GM10266 (cell line): ENCODE measurements at regions not wholly inside any gene's neighbourhood (a gene's known extent, or its start where the extent isn't known, plus 50 kb on each side); places are given as distances from the start of the nearest gene placed in this dataset.

ENCODE experiments used
- DNase-seq: peaks from one replicate; pipeline ENCODE4 v3.0.0; 2012; ENCODE audit errors: extremely low spot score
- TF ChIP-seq, protein P1 (sequence below): IDR thresholded peaks from 2 replicates; pipeline ENCODE4 v1.5.1; 2012; ENCODE audit warnings: mild to moderate bottlenecking, low read depth; ENCODE audit not compliant: control insufficient read depth, insufficient read depth; ENCODE audit errors: missing control alignments

- TF ChIP-seq, protein P1, sequence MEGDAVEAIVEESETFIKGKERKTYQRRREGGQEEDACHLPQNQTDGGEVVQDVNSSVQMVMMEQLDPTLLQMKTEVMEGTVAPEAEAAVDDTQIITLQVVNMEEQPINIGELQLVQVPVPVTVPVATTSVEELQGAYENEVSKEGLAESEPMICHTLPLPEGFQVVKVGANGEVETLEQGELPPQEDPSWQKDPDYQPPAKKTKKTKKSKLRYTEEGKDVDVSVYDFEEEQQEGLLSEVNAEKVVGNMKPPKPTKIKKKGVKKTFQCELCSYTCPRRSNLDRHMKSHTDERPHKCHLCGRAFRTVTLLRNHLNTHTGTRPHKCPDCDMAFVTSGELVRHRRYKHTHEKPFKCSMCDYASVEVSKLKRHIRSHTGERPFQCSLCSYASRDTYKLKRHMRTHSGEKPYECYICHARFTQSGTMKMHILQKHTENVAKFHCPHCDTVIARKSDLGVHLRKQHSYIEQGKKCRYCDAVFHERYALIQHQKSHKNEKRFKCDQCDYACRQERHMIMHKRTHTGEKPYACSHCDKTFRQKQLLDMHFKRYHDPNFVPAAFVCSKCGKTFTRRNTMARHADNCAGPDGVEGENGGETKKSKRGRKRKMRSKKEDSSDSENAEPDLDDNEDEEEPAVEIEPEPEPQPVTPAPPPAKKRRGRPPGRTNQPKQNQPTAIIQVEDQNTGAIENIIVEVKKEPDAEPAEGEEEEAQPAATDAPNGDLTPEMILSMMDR, result no peak
- DNase-seq, result no peak
Observed at GRCh38 chr2:156215656-156216055, 116.9 kb downstream of the NR4A2 start.

- TF ChIP-seq, protein P1, result no peak
- DNase-seq, result no peak
Observed at GRCh38 chr2:156211318-156211717, 121.2 kb downstream of the NR4A2 start.

DNA sequence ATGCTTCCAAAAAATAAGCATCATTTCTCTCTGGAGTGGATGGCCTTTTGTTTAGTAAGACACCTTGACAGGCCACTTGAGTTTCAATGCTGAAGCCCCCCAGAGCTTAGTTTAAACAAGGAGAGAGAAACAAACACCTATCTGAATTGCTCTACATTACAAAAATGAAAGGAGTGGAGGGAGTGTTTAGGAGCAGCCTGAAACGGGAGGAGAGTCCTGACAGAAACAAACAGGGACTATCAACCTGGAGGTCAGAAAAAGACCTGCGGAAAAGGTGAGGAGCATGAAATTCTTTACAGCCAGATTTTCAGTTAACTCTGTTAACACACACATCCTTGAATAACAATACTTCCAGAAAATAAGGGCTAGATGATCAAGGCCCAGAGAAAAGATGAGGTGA is 126.2 kb downstream of the NR4A2 start:
- DNase-seq, result no peak
- TF ChIP-seq, protein P1, result no peak

GRCh38 chr2:156199588-156199987 is 132.9 kb downstream of the NR4A2 start:
- no peak for DNase-seq
- TF ChIP-seq, protein P1, result no peak

DNA sequence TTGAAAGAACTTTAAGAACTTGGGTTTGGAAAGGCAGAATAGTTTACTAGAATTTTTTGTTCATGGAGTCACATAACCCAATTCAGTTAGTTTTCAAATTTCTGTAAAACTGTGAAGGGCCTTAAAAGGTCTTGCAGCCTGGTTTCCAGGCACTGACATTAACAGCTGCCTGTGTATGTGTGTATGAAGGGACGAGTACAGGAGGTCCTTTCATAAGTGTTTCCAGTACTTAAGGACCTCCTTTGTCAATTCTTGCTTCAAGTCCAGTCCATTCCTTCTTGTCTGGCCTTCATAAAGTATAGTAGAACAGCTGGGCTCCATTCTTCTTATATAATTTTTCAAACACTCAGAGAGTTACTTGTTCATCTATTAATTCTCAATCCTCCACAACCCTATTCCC is 136.5 kb downstream of the NR4A2 start:
- TF ChIP-seq, protein P1, result no peak
- no peak for DNase-seq

- no peak for DNase-seq
- TF ChIP-seq, protein P1, result peak; percentile 24
Observed at GRCh38 chr2:156192468-156192867, 140.1 kb downstream of the NR4A2 start.

DNA sequence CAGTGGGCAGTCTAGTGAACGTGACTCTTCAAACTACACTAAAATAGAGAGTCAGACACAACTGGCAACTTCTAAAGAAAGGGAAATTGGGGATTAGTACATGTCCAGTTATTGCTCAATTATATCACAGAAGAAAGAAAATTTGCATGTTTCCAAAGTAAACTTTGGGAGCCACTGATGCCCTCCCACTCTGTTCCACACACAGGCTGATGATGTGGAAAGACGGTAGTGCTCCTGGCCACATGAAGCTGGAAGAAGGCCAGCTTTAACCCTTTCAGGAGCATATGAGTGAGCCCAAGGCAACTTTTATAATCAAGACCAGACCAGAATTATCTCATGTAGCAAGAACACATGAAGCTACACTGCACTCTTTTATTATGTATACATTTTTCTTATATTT is 141.0 kb downstream of the NR4A2 start:
- no peak for DNase-seq
- TF ChIP-seq, protein P1, result no peak

GRCh38 chr2:156190517-156190916 is 142.0 kb downstream of the NR4A2 start:
- TF ChIP-seq, protein P1, result no peak
- no peak for DNase-seq
